PC-9 (cell line): ENCODE measurements at regions not wholly inside any gene's neighbourhood (a gene's known extent, or its start where the extent isn't known, plus 50 kb on each side); places are given as distances from the start of the nearest gene placed in this dataset.

Experiments
- BruUV-seq: library from RNA; stranded (reverse); fragments of 400-500 nt; replicated peaks from 2 replicates; lab custom pipeline; 2021; lab: Mats Ljungman, UMichigan
- CTCF ChIA-PET: fragments of 300-600 bp; sonication (Branson Sonifier 250); formaldehyde crosslinking; loops from one replicate; lab custom pipeline; 2022; ENCODE audit warnings: antibody characterized with exemption; lab: Charles Lee
- POLR2A ChIA-PET: fragments of 300-600 bp; sonication (Branson Sonifier 250); formaldehyde crosslinking; loops from one replicate; lab custom pipeline; 2022; ENCODE audit warnings: antibody characterized with exemption; ENCODE audit not compliant: unreplicated experiment; lab: Charles Lee
- DNase-seq, 2 experiments: peaks; one replicate each; pipeline versions ENCODE4 v3.0.0 to v3.0.0-alpha.2; 2015 to 2022; ENCODE audit warnings: mixed read lengths in 1 of 2
- H2AFZ ChIP-seq: fragments of 200-600 bp; sonication (generic); 2 replicates; pipeline ENCODE4 v1.8.1; 2017; ENCODE audit warnings: antibody characterized with exemption
- H3F3A ChIP-seq: fragments of 200-600 bp; sonication (generic); 2 replicates; pipeline ENCODE4 v1.8.1; 2017; ENCODE audit warnings: antibody characterized with exemption, mild to moderate bottlenecking, low read depth; ENCODE audit not compliant: insufficient read depth
- H3K27ac ChIP-seq: fragments of 200-600 bp; sonication (generic); 2 replicates; pipeline ENCODE4 v1.6.1; 2016; ENCODE audit warnings: mixed run types
- H3K27me3 ChIP-seq: fragments of 200-600 bp; sonication (generic); 2 replicates; pipeline ENCODE4 v1.6.1; 2016; ENCODE audit warnings: low read depth, mixed run types; ENCODE audit not compliant: insufficient read depth
- H3K36me3 ChIP-seq: fragments of 200-600 bp; sonication (generic); 2 replicates; pipeline ENCODE4 v1.6.1; 2016; ENCODE audit warnings: low read depth, mixed run types
- H3K4me1 ChIP-seq: fragments of 200-600 bp; sonication (generic); replicated peaks from 2 replicates; pipeline ENCODE4 v1.6.1; 2016; ENCODE audit warnings: mixed run types; ENCODE audit not compliant: insufficient read depth
- H3K4me2 ChIP-seq: fragments of 200-600 bp; sonication (generic); 2 replicates; pipeline ENCODE4 v1.6.1; 2017; ENCODE audit warnings: mixed run types
- H3K4me3 ChIP-seq: fragments of 200-600 bp; sonication (generic); 2 replicates; pipeline ENCODE4 v1.6.1; 2016; ENCODE audit warnings: mixed run types
- H3K79me2 ChIP-seq: fragments of 200-600 bp; sonication (generic); 2 replicates; pipeline ENCODE4 v1.6.1; 2017; ENCODE audit warnings: low read depth, mixed run types
- H3K9me2 ChIP-seq: fragments of 200-600 bp; sonication (generic); 2 replicates; pipeline ENCODE4 v1.8.1; 2017; ENCODE audit warnings: mild to moderate bottlenecking; ENCODE audit not compliant: insufficient read depth
- H3K9me3 ChIP-seq: fragments of 200-600 bp; sonication (generic); 2 replicates; pipeline ENCODE4 v1.8.1; 2016; ENCODE audit warnings: low read depth; ENCODE audit not compliant: insufficient read depth
- H4K20me1 ChIP-seq: fragments of 200-600 bp; sonication (generic); 2 replicates; pipeline ENCODE4 v1.8.1; 2017; ENCODE audit not compliant: insufficient read depth
- EZH2 ChIP-seq: fragments of 200-600 bp; sonication (generic); IDR thresholded peaks from 2 replicates; pipeline ENCODE4 v1.8.0; 2017; ENCODE audit warnings: antibody characterized with exemption, low read depth
- intact Hi-C: fragments of 100-400 bp; cut with micrococcal nuclease; formaldehyde crosslinking; loops from one replicate; pipeline ENCODE4 v1.10.0; 2022; ENCODE audit not compliant: unreplicated experiment
- TF ChIP-seq, protein P1 (sequence below): fragments of 200-600 bp; sonication (generic); conservative IDR thresholded peaks from 2 replicates; pipeline ENCODE4 v1.6.1; 2017; ENCODE audit warnings: mixed run types, antibody characterized with exemption, mild to moderate bottlenecking, moderate library complexity

DNA sequence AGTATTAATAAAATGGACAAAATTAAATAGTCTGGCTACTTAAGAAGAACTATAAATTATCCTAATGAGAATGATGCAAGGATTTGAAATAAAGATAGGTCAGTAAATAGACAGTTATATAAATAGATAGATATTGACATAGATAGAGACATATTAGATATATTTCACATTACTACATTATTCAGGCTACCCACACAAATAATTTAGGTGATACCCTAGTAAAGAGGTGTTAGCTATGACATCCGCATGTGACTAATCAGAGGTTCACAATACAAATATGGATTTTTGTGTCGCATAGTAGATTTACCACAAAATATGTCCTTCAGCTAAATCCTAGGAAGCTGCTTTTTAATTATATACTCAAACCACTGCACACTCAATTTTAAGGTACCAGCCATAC lies 729.0 kb upstream of the ANO3 start:
- no peaks in the 10 kb centered on the region; the same call in 1 of the 2 replicates for H3K9me2 ChIP-seq
- H3K27ac ChIP-seq = no peak overlapping the region
- no peaks in the 10 kb centered on the region for H3K79me2 ChIP-seq
- CTCF ChIA-PET = no interaction called here
- H3K4me2 ChIP-seq = no peak overlapping the region
- no peaks in the 10 kb centered on the region for H3K9me3 ChIP-seq
- intact Hi-C loops = no loop called here
- no peaks in the 10 kb centered on the region for H4K20me1 ChIP-seq
- H3K4me3 ChIP-seq = no peak overlapping the region
- no peaks in the 10 kb centered on the region for H3F3A ChIP-seq
- no peak for TF ChIP-seq EZH2
- TF ChIP-seq, protein P1, sequence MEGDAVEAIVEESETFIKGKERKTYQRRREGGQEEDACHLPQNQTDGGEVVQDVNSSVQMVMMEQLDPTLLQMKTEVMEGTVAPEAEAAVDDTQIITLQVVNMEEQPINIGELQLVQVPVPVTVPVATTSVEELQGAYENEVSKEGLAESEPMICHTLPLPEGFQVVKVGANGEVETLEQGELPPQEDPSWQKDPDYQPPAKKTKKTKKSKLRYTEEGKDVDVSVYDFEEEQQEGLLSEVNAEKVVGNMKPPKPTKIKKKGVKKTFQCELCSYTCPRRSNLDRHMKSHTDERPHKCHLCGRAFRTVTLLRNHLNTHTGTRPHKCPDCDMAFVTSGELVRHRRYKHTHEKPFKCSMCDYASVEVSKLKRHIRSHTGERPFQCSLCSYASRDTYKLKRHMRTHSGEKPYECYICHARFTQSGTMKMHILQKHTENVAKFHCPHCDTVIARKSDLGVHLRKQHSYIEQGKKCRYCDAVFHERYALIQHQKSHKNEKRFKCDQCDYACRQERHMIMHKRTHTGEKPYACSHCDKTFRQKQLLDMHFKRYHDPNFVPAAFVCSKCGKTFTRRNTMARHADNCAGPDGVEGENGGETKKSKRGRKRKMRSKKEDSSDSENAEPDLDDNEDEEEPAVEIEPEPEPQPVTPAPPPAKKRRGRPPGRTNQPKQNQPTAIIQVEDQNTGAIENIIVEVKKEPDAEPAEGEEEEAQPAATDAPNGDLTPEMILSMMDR = no peak
- DNase-seq = no peak
- H2AFZ ChIP-seq = no peak overlapping the region
- POLR2A ChIA-PET = no interaction called here
- no peaks in the 10 kb centered on the region for H3K4me1 ChIP-seq
- no peaks in the 10 kb centered on the region for H3K27me3 ChIP-seq
- no peaks in the 10 kb centered on the region for H3K36me3 ChIP-seq
- BruUV-seq = no TSS peak

DNA sequence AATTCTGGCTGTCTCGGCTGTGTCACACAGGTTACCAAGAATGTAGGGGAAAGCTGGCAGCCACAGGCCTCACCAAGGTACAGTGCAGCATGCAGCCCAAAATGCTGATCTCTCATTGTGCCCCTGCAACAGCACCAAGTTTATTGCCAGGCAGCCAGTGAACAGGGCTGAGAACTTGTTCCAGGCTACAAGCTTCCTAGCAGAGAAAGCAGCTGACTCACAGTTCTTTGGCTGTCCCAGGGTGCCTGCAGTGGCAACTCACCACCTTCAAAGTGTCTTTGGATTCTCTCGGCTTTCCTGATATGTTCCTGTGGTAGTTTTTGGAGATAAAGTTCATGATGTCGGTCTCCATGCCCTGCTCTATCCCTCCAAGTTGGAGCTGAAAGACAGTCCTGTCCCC lies 719.1 kb upstream of the ANO3 start:
- Histone ChIP-seq H3K9me2 (no peaks in the 10 kb centered on the region; the same call in 1 of the 2 replicates), H3F3A (no peaks in the 10 kb centered on the region), H3K36me3 (no peaks in the 10 kb centered on the region), H3K9me3 (no peaks in the 10 kb centered on the region), H3K27ac (no peak overlapping the region), H2AFZ (no peak overlapping the region), H3K4me2 (no peak overlapping the region), H4K20me1 (no peaks in the 10 kb centered on the region), H3K4me1 (no peaks in the 10 kb centered on the region), H3K27me3 (no peaks in the 10 kb centered on the region), H3K79me2 (no peaks in the 10 kb centered on the region), H3K4me3 (no peak overlapping the region)
- POLR2A ChIA-PET = no interaction called here
- DNase-seq = no peak
- CTCF ChIA-PET = no interaction called here
- intact Hi-C loops = no loop called here
- BruUV-seq = no TSS peak
- no peak for TF ChIP-seq EZH2
- TF ChIP-seq, protein P1 = no peak

DNA sequence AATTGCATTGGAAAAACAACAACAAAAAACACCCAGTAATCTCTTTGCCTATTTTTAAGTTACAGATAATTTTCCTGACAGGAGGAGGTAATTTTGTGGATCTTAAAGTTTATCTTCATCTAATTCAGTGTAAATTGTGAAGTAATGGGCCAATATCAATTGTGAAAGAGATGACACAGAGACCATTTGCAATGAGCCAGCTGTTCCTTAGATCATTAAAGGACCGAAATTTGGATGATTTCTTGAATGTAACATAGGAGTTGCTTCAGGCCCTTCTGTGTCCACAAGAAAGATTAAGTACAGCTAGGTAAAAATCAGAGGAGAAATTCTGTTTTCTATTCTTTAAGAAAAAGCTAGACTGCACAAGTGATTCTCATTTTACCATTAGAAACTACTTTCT lies 718.5 kb upstream of the ANO3 start:
- no peaks in the 10 kb centered on the region for H3K9me2 ChIP-seq
- H3F3A ChIP-seq = no peaks in the 10 kb centered on the region
- no peaks in the 10 kb centered on the region for H3K27me3 ChIP-seq
- H3K79me2 ChIP-seq = no peaks in the 10 kb centered on the region
- no peaks in the 10 kb centered on the region for H3K4me1 ChIP-seq
- H3K27ac ChIP-seq = no peak overlapping the region
- TF ChIP-seq, protein P1 = no peak
- TF ChIP-seq EZH2 = no peak
- ChIA-PET CTCF (no interaction called here), POLR2A (no interaction called here)
- H3K36me3 ChIP-seq = no peaks in the 10 kb centered on the region
- intact Hi-C loops = no loop called here
- no peak overlapping the region for H3K4me3 ChIP-seq
- no peaks in the 10 kb centered on the region for H3K9me3 ChIP-seq
- BruUV-seq = no TSS peak
- no peak overlapping the region for H2AFZ ChIP-seq
- H3K4me2 ChIP-seq = no peak overlapping the region
- H4K20me1 ChIP-seq = no peaks in the 10 kb centered on the region
- no peak for DNase-seq
